ENCODE measurements at regions not wholly inside any gene's neighbourhood (a gene's known extent, or its start where the extent isn't known, plus 50 kb on each side); places are given as distances from the start of the nearest gene placed in this dataset.
"Not testable (repeated sequence)": the region's sequence is repeated elsewhere in the genome, so short reads cannot be mapped to it uniquely, and the experiment has no call there.

DNA sequence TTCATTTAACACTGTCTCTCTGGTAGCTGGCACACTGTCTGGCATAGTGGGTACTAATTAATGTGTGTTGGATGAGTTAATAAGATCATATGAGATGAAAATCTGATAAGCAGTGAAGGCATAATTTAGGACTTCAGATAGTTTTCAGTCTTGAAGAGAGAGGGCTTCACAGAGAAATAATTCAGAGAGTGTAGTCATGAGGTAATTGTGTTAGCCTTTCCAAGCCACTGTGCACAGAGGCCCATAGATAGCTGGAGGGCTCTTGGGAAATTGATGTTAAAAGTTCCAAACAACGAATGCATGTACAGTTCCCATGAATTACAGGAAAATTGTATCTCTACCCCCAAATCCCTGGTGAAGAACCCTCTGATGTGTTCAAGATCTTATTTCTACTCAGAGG is 133.8 kb upstream of the HMGA2 start:
- no peak for DNase-seq

DNA sequence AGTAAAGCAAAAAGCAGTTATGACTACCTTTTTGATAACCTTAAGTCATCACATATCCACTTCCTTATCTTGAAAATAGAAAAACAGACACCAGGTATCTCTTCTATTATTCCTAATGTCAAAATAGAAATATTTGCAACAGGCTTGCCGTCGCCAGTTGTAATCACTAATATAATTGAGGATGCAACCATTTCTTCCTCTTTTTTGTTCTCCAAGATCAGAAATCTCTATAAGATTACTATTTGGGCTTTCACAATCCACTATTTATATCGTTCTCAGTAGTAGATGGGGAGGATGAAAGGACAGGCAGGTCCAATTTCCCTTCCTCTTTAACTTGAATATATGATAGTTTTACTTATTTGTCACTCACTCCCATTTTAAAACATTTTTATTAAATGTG is 130.2 kb upstream of the HMGA2 start:
- DNase-seq, result no peak

DNA sequence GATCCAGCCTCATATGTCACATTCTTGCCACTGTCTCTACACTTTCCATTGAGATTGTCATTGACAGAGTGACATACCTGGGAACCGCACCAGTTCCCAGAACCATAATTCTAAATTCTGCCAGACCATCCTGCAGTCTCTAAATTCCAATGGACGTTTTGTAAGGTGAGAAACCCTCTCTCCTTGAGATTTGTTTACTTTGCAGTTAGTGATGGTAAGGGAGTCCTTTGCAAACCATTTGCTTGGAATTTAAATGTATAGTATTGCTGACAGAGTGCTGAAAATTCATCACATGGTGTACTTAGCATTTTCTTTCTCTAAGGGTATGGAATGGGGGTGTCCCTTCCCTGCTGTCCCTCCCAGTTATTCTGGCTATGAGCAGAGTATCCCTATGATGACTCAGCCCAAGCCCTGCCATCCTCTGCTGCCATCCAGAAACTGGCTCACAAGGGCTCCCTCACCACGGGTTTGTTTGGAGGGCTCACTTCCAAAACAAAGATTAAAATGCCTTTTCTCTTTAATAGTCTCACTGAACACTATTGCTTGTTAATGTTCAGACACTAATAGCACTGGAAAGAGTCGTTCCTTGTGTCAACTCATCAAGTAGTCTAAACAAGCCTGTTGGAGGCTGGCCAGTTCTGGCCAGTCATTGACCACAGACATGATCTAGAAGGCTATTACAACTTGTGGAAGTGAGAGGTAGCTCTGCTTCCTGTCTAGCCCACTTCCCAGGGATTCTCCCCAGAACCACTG is 129.0 kb upstream of the HMGA2 start:
- no peak for DNase-seq

DNA sequence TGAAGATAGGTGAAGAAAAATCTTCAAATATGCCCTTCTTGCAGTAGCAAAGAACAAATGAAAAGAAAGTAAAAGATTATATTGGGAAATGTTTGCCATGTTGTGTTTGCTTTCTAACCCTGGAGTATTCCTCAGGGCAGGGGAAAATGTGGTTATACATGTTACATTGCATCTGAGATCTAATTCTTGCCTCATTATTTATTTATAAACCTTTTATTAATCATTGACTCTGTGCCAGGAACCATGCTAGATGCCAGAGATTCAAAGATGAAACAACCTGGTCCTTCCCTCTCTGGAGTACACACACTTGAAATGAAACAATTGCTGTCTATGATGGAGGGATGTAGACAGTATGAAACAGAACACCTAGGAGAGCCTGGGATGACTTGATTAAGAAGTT is 128.1 kb upstream of the HMGA2 start:
- no peak for DNase-seq

GRCh38 chr12:65699251-65699650 is 125.0 kb upstream of the HMGA2 start:
- no peak for DNase-seq

DNA sequence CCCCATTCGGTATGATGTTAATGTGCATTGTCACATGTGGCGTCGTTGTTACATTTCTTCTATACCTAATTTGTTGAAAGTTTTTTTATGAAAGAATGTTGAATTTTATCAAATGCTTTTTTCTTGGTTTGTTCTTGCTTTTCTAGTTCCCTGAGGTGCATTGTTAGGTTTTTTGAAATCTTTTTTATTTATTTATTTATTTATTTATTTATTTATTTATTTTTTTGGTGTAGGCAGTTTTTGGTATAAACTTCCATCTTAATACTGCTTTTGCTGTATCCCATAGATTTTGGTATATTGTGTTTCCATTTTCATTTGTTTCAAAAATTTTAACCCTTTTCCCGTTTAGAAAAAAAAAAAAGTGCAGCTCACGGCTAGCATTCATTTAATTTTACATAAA is 121.1 kb upstream of the HMGA2 start:
- DNase-seq, result no peak

DNA sequence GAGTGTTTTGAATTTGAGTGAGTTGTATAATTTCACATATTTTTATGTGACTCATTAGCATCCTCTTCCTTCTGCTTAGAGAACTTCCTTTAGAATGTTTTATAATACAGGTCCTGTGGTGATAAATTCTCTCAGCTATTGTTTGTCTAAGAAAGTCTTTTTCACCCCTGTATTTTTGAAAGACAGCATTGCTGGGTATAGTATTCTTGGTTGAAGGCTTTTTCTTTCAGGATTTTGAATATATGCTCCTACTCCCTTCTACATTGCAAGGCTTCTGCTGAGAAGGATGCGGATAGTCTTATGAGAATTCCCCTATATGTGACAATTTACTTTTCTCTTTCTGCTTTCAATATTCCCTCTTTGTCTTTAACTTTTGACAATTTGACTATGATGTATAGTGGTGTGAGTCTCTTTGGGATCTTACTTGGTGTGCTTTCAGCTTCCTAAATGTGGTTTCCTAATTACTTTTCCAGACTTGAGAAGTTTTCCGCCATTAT is 118.9 kb upstream of the HMGA2 start:
- DNase-seq, result no peak

DNA sequence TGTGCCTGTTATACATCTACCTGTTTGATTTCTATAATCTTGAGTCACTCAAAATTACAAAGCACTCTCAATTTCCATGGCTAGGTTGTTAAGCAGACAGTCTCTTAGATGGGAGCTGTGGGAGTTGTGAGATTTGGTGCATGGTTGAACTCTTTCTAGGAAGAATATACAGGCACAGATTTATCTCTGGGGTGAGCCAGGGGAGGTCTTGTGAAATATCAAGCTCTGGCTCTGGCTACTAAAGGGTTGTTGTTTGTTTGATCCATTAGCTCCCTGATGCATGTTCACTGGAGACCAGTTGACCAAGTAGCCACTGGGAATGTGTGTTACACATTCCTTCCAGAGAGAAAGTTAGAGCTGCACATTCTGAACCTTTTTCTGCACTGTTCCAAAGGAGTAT is 117.2 kb upstream of the HMGA2 start:
- DNase-seq, result no peak

- no peak for DNase-seq
Observed at GRCh38 chr12:65712260-65713004, 111.9 kb upstream of the HMGA2 start.

DNA sequence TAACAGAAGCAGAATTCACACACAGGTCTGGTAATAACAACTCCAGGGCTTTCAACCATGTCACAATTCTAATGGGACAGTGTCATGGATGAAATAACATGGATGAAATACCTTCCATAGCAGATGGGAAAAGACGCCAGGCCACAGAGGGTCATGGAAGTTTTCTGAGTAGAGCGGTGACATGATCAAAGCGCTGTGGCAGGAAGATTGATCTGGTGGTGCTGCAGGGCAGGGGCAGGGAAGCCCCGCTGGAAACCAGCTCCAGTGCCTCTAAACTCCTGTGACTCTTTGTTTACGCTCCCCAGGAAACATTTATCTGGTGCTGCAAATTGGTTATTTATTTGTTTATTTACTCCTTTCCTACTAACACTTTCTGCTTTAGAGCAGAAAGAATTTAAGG is 108.3 kb upstream of the HMGA2 start:
- DNase-seq, result no peak

DNA sequence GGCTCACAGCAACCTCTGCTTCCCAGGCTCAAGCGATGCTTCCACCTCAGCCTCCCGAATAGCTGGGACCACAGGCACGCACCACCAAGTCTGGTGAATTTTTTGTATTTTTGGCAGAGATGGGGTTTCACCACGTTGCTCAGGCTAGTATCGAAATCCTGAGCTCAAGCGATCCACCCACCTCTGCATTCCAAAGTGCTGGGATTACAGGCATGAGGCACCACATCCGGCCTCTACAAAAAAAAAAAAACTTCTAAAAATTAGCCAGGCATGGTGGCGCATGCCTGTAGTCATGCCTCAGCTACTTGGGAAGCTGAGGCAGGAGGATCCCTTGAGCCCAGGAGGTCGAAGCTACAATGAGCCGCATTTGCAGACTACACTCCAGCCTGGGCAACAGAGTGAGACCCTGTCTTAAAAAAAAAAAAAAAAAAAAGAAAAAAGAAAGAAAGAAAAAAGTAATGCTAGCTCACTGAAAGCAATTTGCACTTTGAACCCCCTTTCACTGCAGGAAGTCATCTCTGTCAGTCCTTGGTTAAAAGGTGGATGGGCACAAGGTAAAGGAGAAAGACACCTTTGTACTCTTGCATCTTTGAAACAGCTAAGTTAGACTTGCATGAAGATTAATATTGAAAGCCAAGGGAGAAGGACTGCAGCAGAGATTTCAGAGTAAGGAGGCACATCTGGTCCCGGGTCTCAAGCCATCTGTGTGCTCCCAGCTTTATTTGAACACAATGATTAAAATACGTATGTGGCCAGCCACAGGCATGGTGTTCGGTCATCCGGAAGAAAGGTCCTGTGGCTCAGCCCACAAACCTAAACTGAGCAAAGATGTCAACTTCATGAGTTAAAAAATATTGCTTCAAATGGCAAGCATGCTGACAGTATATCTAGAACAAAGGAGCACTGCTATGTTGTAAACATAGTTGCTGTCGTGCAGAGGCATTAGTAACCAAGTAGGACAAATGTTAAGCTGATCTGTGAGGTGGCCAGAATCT is 103.8 kb upstream of the HMGA2 start:
- DNase-seq, result no peak

GRCh38 chr12:65721541-65722190 is 102.6 kb upstream of the HMGA2 start:
- no peak for DNase-seq

DNA sequence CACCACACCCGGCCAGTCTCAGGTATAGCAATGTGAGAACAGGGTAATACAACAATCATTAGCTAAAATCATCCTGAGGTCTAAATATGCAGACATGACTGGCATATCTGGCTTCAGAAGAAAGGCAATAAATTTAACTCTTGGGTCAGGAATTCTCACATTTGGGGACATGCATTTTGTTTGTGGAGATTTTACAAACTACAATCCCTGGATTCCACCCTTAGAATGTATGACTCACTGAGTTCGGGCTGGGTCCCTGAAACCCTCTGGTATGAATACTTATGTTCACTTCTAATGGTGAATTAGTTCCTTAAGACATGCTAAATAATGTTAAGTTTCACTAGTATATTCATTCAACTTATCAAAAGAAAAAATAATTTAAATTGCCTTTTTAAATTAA is 98.9 kb upstream of the HMGA2 start:
- no peak for DNase-seq

DNA sequence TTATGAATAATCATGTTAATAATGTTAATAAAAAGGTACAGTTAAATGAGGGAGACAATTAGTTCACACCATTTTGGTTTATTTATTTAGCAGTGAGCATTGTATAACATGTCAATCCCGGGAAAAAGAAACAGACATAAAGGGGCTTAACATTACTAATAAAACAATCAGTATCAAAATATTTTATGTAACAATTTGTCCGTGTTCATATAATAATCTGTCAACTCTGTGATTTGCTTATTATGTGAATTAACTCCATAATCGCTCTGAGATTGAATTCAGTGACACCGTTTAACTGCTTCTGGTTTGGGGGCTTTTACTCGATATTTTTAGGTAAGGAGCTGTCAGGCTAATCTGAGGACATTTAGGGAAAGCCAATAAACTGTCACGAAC is 95.8 kb upstream of the HMGA2 start:
- DNase-seq, result no peak

- DNase-seq, result no peak
Observed at GRCh38 chr12:65728848-65729793, 95.2 kb upstream of the HMGA2 start.

GRCh38 chr12:65731771-65732170 is 92.5 kb upstream of the HMGA2 start:
- no peak for DNase-seq

DNA sequence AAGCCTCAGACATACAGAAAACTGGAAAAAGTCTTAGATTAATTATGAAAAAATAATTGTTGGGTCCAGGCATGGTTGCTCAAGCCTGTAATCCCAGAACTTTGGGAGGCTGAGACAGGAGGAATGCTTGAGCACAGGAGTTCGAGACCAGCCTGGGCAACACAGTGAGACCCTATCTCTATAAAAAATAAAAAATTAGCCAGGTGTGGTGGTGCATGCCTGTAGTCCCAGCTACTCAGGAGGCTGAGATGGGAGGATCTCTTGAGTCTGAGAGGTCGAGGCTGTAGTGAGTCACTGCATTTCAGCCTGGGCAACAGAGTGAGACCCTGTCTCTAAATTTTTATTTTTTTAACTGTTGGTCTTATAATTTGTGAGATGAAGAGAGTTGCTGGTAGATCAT is 90.6 kb upstream of the HMGA2 start:
- DNase-seq, result not testable (repeated sequence)

GRCh38 chr12:65734226-65734625 is 90.1 kb upstream of the HMGA2 start:
- DNase-seq, result no peak

DNA sequence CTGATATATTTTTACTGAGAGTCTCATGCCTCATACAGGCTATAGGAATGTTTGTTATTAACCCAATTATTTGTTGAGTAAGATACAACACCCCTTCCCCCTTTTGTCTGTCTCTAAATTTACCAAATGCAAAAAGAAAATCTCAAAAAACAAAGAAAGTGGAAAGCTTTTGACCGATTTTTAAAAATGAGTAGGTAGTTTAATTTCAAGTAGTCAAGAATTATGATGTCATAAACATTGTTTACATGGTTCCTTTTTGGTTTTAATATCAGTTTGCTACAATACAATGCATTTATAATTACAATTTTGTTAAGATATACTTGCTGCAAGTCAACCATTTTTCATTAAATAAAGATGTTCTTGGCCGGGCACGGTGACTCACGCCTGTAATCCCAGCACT is 84.7 kb upstream of the HMGA2 start:
- DNase-seq, result no peak

DNA sequence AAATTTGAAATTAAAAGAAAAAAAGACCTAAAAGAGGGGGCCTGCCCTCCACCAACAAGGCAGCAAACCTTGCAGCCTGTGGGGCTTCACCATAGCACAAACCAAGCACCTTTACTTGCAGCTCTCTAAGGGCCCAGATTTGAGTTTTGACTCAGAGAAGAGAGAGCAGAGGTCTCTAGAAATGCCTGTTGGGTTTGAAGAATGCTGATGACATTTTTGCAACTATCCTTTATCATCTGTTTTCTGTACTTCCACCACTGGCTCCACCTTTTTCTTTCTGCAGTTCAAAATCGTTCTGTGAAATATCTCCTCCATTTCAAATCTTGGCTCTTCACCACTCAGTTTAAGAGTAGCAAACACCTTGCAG is 83.8 kb upstream of the HMGA2 start:
- DNase-seq, result no peak

- DNase-seq, result peak; percentile 14
Observed at GRCh38 chr12:65740873-65741600, 83.2 kb upstream of the HMGA2 start.

Data from CD4-positive, alpha-beta T cell treated with Interleukin-4 for 4 hours (primary cell).